Suppressor macrophage treated with lipopolysaccharide for 1 hour (primary cell): ENCODE measurements at regions not wholly inside any gene's neighbourhood (a gene's known extent, or its start where the extent isn't known, plus 50 kb on each side); places are given as distances from the start of the nearest gene placed in this dataset.
"Not testable (repeated sequence)": the region's sequence is repeated elsewhere in the genome, so short reads cannot be mapped to it uniquely, and the experiment has no call there.

Source experiments
- DNase-seq, 3 donors: peaks; one replicate each; pipeline ENCODE4 v3.0.0-alpha.2; 2020 to 2022

- not testable (repeated sequence) for DNase-seq
These were observed 297.4 kb downstream of the CACNA1B start for GRCh38 chr9:138174954-138175353.

- not testable (repeated sequence) for DNase-seq
These were observed 297.8 kb downstream of the CACNA1B start for GRCh38 chr9:138175354-138175753.

- not testable (repeated sequence) for DNase-seq
These were observed 299.5 kb downstream of the CACNA1B start for GRCh38 chr9:138177091-138177490.

- DNase-seq: not testable (repeated sequence)
These were observed 301.4 kb downstream of the CACNA1B start for GRCh38 chr9:138179003-138179402.

- DNase-seq: not testable (repeated sequence)
These were observed 302.1 kb downstream of the CACNA1B start for GRCh38 chr9:138179671-138180070.

- not testable (repeated sequence) for DNase-seq
These were observed 304.4 kb downstream of the CACNA1B start for GRCh38 chr9:138181963-138182362.

GRCh38 chr9:138197156-138197555 is 319.6 kb downstream of the CACNA1B start:
- peak in 1 of 3 donors; percentile 10 for DNase-seq

- not testable (repeated sequence) for DNase-seq
These were observed 321.4 kb downstream of the CACNA1B start for GRCh38 chr9:138198963-138199362.

- DNase-seq: not testable (repeated sequence)
These were observed 322.3 kb downstream of the CACNA1B start for GRCh38 chr9:138199917-138200316.

GRCh38 chr9:138200481-138201142 is 323.0 kb downstream of the CACNA1B start:
- DNase-seq: not testable (repeated sequence)

- not testable (repeated sequence) for DNase-seq
These were observed 323.7 kb downstream of the CACNA1B start for GRCh38 chr9:138201167-138201889.

GRCh38 chr9:138202043-138202442 is 324.5 kb downstream of the CACNA1B start:
- not testable (repeated sequence) for DNase-seq

- not testable (repeated sequence) for DNase-seq
These were observed 325.7 kb downstream of the CACNA1B start for GRCh38 chr9:138203304-138203703.

- not testable (repeated sequence) for DNase-seq
These were observed 326.3 kb downstream of the CACNA1B start for GRCh38 chr9:138203872-138204271.

GRCh38 chr9:138206108-138206507 is 328.5 kb downstream of the CACNA1B start:
- DNase-seq: not testable (repeated sequence)

- not testable (repeated sequence) for DNase-seq
These were observed 330.0 kb downstream of the CACNA1B start for GRCh38 chr9:138207300-138208179.

GRCh38 chr9:138209071-138209644 is 331.6 kb downstream of the CACNA1B start:
- peak in 1 of 3 donors; percentile 5 for DNase-seq

GRCh38 chr9:138210388-138210986 is 332.9 kb downstream of the CACNA1B start:
- DNase-seq: peak; percentile 17 to 47 (median 27)

GRCh38 chr9:138211070-138211469 is 333.5 kb downstream of the CACNA1B start:
- not testable (repeated sequence) for DNase-seq

GRCh38 chr9:138211544-138212219 is 334.1 kb downstream of the CACNA1B start:
- DNase-seq: not testable (repeated sequence)

GRCh38 chr9:138212811-138213210 is 335.2 kb downstream of the CACNA1B start:
- not testable (repeated sequence) for DNase-seq

- DNase-seq: peak; percentile 68 to 86 (median 79)
These were observed 336.2 kb downstream of the CACNA1B start for GRCh38 chr9:138213748-138214147.
